GM12878 (cell line): ENCODE measurements at regions not wholly inside any gene's neighbourhood (a gene's known extent, or its start where the extent isn't known, plus 50 kb on each side); places are given as distances from the start of the nearest gene placed in this dataset.

Experiments
- ATAC-seq: fragments of 200-7000 bp; cut with Tn5 transposase; 3 replicates; pipeline ENCODE4 v1.9.1; 2020; ENCODE audit warnings: mild to moderate bottlenecking, moderate library complexity
- BruUV-seq: library from RNA; stranded (reverse); fragments of 400-500 nt; replicated peaks from 2 replicates; lab custom pipeline; 2021; lab: Mats Ljungman, UMichigan
- CTCF ChIA-PET: fragments of 300-600 bp; sonication (Branson Sonifier 250); formaldehyde crosslinking; extraction: SDS; loops from one replicate; lab custom pipeline; 2021; ENCODE audit warnings: inconsistent platforms; lab: Yijun Ruan, JAX
- POLR2A ChIA-PET: fragments of 350-600 bp; formaldehyde crosslinking; extraction: SDS; loops from one replicate; lab custom pipeline; 2021; ENCODE audit warnings: inconsistent platforms; lab: Charles Lee
- RAD21 ChIA-PET: fragments of 300-600 bp; sonication (Branson Sonifier 250); formaldehyde crosslinking; loops from one replicate; lab custom pipeline; 2023; ENCODE audit warnings: antibody characterized with exemption; ENCODE audit not compliant: unreplicated experiment; lab: Charles Lee
- SMC1A ChIA-PET: fragments of 300-600 bp; sonication (Branson Sonifier 250); formaldehyde crosslinking; loops from one replicate; lab custom pipeline; 2023; ENCODE audit not compliant: unreplicated experiment, uncharacterized antibody; lab: Charles Lee
- DNase-seq: peaks from one replicate; pipeline ENCODE4 v3.0.0-alpha.2; 2011; ENCODE audit warnings: low read depth, low spot score
- FAIRE-seq: peaks from 3 replicates; lab custom pipeline; 2011; peaks lifted over from hg19 to GRCh38; lab: Jason Lieb, UNC
- H2AFZ ChIP-seq: 2 replicates; pipeline ENCODE4 v1.6.0; 2011; ENCODE audit warnings: low read depth, low read length, control low read depth; ENCODE audit not compliant: control insufficient read depth
- H3K27ac ChIP-seq: 2 replicates; pipeline ENCODE4 v1.5.1; 2011; ENCODE audit warnings: control low read depth; ENCODE audit not compliant: control insufficient read depth, insufficient read depth
- H3K27me3 ChIP-seq, 2 experiments: replicated peaks in 1 of 2; 2 replicates each; pipeline versions ENCODE4 v1.6.0 to v1.6.1; 2011; ENCODE audit warnings: low read length in 1 of 2; ENCODE audit not compliant: control insufficient read depth in 2 of 2, insufficient read depth in 2 of 2
- H3K36me3 ChIP-seq, 2 experiments: 2 replicates each; pipeline ENCODE4 v1.5.1; 2011; ENCODE audit warnings: low read length in 1 of 2; ENCODE audit not compliant: control insufficient read depth in 2 of 2, insufficient read depth in 2 of 2
- H3K4me1 ChIP-seq: 2 replicates; pipeline ENCODE4 v1.6.1; 2011; ENCODE audit warnings: mild to moderate bottlenecking, low read length, moderate library complexity, mixed read lengths; ENCODE audit not compliant: control insufficient read depth, insufficient read depth
- H3K4me2 ChIP-seq: 2 replicates; pipeline ENCODE4 v1.6.0; 2011; ENCODE audit warnings: control low read depth; ENCODE audit not compliant: control insufficient read depth, insufficient read depth
- H3K4me3 ChIP-seq: fragments of 200-600 bp; sonication (generic); 2 replicates; pipeline ENCODE4 v1.5.1; 2016
- H3K79me2 ChIP-seq: 2 replicates; pipeline ENCODE4 v1.6.0; 2011; ENCODE audit warnings: low read length; ENCODE audit not compliant: control insufficient read depth, insufficient read depth
- H3K9ac ChIP-seq: 2 replicates; pipeline ENCODE4 v1.8.0; 2011; ENCODE audit warnings: low read length, control low read depth, mixed read lengths; ENCODE audit not compliant: control insufficient read depth, insufficient read depth
- H3K9me3 ChIP-seq: replicated peaks from 3 replicates; pipeline ENCODE4 v1.5.1; 2011; ENCODE audit warnings: mild to moderate bottlenecking, low read length; ENCODE audit not compliant: control insufficient read depth, insufficient read depth
- H4K20me1 ChIP-seq: 2 replicates; pipeline ENCODE4 v1.6.0; 2011; ENCODE audit not compliant: control insufficient read depth, insufficient read depth
- ATF7 ChIP-seq: fragments of 450-650 bp; IDR thresholded peaks from 2 replicates; pipeline ENCODE4 v1.6.1; 2016; ENCODE audit warnings: low read depth, mild to moderate bottlenecking
- CHD2 ChIP-seq: IDR thresholded peaks from 2 replicates; pipeline ENCODE4 v1.6.1; 2011; ENCODE audit warnings: low read depth, low read length, improper control_type of control experiment, borderline replicate concordance
- GABPA ChIP-seq: IDR thresholded peaks from 2 replicates; pipeline ENCODE4 v1.6.1; 2014; ENCODE audit warnings: antibody characterized with exemption, low read depth, mild to moderate bottlenecking, inconsistent platforms
- JUND ChIP-seq: IDR thresholded peaks from 2 replicates; pipeline ENCODE4 v1.6.1; 2012; ENCODE audit warnings: low read depth, mild to moderate bottlenecking, low read length, improper control_type of control experiment, moderate library complexity
- MEF2A ChIP-seq: IDR thresholded peaks from 2 replicates; pipeline ENCODE4 v1.6.1; 2011; ENCODE audit warnings: low read depth, mild to moderate bottlenecking, low read length, moderate library complexity; ENCODE audit not compliant: insufficient read depth
- MYB ChIP-seq: fragments of 150-350 bp; IDR thresholded peaks from 2 replicates; pipeline ENCODE4 v1.6.1; 2014; ENCODE audit warnings: mild to moderate bottlenecking, low read depth, low read length, borderline replicate concordance
- PAX5 ChIP-seq: IDR thresholded peaks from 2 replicates; pipeline ENCODE4 v1.6.1; 2011; ENCODE audit warnings: low read depth, low read length, borderline replicate concordance
- PML ChIP-seq: IDR thresholded peaks from 2 replicates; pipeline ENCODE4 v1.6.1; 2012; ENCODE audit warnings: low read length, inconsistent platforms
- POLR2AphosphoS5 ChIP-seq: IDR thresholded peaks from 2 replicates; pipeline ENCODE4 v1.6.1; 2011; ENCODE audit warnings: mild to moderate bottlenecking, low read length, inconsistent platforms
- RB1 ChIP-seq: fragments of 450-650 bp; formaldehyde crosslinking; IDR thresholded peaks from 2 replicates; pipeline ENCODE4 v1.6.1; 2017; ENCODE audit warnings: mild to moderate bottlenecking, borderline replicate concordance
- RCOR1 ChIP-seq: conservative IDR thresholded peaks from 2 replicates; pipeline ENCODE4 v1.6.1; 2012; ENCODE audit warnings: low read depth, low read length, improper control_type of control experiment
- RFX5 ChIP-seq: IDR thresholded peaks from 2 replicates; pipeline ENCODE4 v1.6.1; 2011; ENCODE audit warnings: low read depth, low read length, improper control_type of control experiment
- SP1 ChIP-seq: IDR thresholded peaks from one replicate; pipeline ENCODE4 v1.6.1; 2011; ENCODE audit warnings: low read depth, low read length
- ZNF384 ChIP-seq: IDR thresholded peaks from 2 replicates; pipeline ENCODE4 v1.6.1; 2012; ENCODE audit warnings: low read depth, mild to moderate bottlenecking, low read length, improper control_type of control experiment, borderline replicate concordance
- in situ Hi-C: fragments of 300-500 bp; cut with MboI; formaldehyde crosslinking; loops from 9 replicates; pipeline ENCODE4 v1.14.3; 2018; ENCODE audit warnings: mixed read lengths
- intact Hi-C: fragments of 100-400 bp; cut with micrococcal nuclease; formaldehyde crosslinking; loops from one replicate; pipeline ENCODE4 v1.14.2; 2022; ENCODE audit not compliant: unreplicated experiment
- TF ChIP-seq, protein P1 (sequence below): fragments of 450-650 bp; IDR thresholded peaks from 2 replicates; pipeline ENCODE4 v1.6.1; 2016; ENCODE audit warnings: mild to moderate bottlenecking
- TF ChIP-seq, protein P2 (sequence below): fragments of 450-650 bp; IDR thresholded peaks from 2 replicates; pipeline ENCODE4 v1.6.1; 2014; ENCODE audit warnings: mild to moderate bottlenecking

DNA sequence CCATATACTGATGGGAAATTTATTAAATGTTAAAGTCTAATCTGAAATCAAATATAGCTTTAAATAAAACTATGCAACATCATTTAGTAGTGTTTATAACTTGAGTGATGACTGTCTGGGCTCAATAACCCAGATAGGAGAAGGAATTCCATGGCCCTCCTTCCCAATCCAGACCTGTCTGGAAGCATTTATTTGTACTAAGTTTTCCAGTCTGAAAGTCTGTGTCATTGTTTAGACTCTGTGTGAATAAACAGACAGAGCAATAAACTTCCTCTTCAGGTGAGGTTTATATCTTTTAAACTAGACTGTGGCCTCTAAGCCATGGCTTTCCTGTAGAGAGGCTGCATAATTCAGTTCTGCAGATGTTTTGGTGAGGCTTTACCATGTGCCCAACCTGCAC, 176.4 kb downstream of the SOX4 start:
- FAIRE-seq, result no peak
- ChIA-PET CTCF (no interaction called here), RAD21 (no interaction called here), POLR2A (no interaction called here), SMC1A (interaction anchor here (0.8 to 0.9 kb wide), 2 partner anchors 10 to 21 kb away, joined by 3 read pairs; no protein-coding TSS in a partner anchor)
- H3K4me2 ChIP-seq, result no peak overlapping the region
- TF ChIP-seq PML, result no peak
- TF ChIP-seq JUND, result no peak
- TF ChIP-seq RB1, result no peak
- TF ChIP-seq PAX5, result no peak
- TF ChIP-seq RCOR1, result no peak
- TF ChIP-seq, protein P1, sequence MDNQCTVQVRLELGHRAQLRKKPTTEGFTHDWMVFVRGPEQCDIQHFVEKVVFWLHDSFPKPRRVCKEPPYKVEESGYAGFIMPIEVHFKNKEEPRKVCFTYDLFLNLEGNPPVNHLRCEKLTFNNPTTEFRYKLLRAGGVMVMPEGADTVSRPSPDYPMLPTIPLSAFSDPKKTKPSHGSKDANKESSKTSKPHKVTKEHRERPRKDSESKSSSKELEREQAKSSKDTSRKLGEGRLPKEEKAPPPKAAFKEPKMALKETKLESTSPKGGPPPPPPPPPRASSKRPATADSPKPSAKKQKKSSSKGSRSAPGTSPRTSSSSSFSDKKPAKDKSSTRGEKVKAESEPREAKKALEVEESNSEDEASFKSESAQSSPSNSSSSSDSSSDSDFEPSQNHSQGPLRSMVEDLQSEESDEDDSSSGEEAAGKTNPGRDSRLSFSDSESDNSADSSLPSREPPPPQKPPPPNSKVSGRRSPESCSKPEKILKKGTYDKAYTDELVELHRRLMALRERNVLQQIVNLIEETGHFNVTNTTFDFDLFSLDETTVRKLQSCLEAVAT, result no peak
- TF ChIP-seq RFX5, result no peak
- TF ChIP-seq SP1, result no peak
- TF ChIP-seq CHD2, result no peak
- no peak for TF ChIP-seq MEF2A
- no peak for TF ChIP-seq GABPA
- TF ChIP-seq POLR2AphosphoS5, result no peak
- TF ChIP-seq ATF7, result no peak
- TF ChIP-seq ZNF384, result no peak
- no peak for TF ChIP-seq MYB
- TF ChIP-seq, protein P2, sequence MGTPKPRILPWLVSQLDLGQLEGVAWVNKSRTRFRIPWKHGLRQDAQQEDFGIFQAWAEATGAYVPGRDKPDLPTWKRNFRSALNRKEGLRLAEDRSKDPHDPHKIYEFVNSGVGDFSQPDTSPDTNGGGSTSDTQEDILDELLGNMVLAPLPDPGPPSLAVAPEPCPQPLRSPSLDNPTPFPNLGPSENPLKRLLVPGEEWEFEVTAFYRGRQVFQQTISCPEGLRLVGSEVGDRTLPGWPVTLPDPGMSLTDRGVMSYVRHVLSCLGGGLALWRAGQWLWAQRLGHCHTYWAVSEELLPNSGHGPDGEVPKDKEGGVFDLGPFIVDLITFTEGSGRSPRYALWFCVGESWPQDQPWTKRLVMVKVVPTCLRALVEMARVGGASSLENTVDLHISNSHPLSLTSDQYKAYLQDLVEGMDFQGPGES, result no peak
- no peaks in the 10 kb centered on the region for H3K9me3 ChIP-seq
- intact Hi-C loops (no loop called here), in situ Hi-C loops (no loop called here)
- H3K9ac ChIP-seq, result no peak overlapping the region
- no peaks in the 10 kb centered on the region for H4K20me1 ChIP-seq
- no peak overlapping the region for H2AFZ ChIP-seq
- no peaks in the 10 kb centered on the region for H3K36me3 ChIP-seq
- H3K4me3 ChIP-seq, result no peak overlapping the region
- H3K27ac ChIP-seq, result no peak overlapping the region
- no TSS peak for BruUV-seq
- H3K27me3 ChIP-seq, result no peaks in the 10 kb centered on the region
- no peak for DNase-seq
- H3K79me2 ChIP-seq, result no peaks in the 10 kb centered on the region
- no peak for ATAC-seq
- no peaks in the 10 kb centered on the region for H3K4me1 ChIP-seq
